HCT116 (cell line): ENCODE measurements at regions not wholly inside any gene's neighbourhood (a gene's known extent, or its start where the extent isn't known, plus 50 kb on each side); places are given as distances from the start of the nearest gene placed in this dataset.

ENCODE experiments used
- ATAC-seq: fragments of 200-7000 bp; cut with Tn5 transposase; 2 replicates; pipeline ENCODE4 v1.9.1; 2020; ENCODE audit warnings: mild to moderate bottlenecking, moderate library complexity
- BruUV-seq: library from RNA; stranded (reverse); fragments of 400-500 nt; replicated peaks from 2 replicates; lab custom pipeline; 2021; lab: Mats Ljungman, UMichigan
- CTCF ChIA-PET: fragments of 300-600 bp; sonication (Branson Sonifier 250); formaldehyde crosslinking; loops from one replicate; lab custom pipeline; 2021; ENCODE audit warnings: antibody characterized with exemption; lab: Charles Lee
- POLR2A ChIA-PET: fragments of 300-600, 350-600 bp; sonication (Branson Sonifier 250); formaldehyde crosslinking; loops from one replicate; lab custom pipeline; 2021; ENCODE audit warnings: antibody characterized with exemption; lab: Charles Lee
- RAD21 ChIA-PET, 2 experiments: fragments of 300-600 bp; sonication (Branson Sonifier 250); formaldehyde crosslinking; loops; one replicate each; lab custom pipeline; 2023; ENCODE audit warnings: low total read pairs in 2 of 2; ENCODE audit not compliant: uncharacterized antibody in 2 of 2, unreplicated experiment in 2 of 2, low non-redundant PET in 1 of 2; lab: Charles Lee
- DNase-seq: peaks from one replicate; pipeline ENCODE4 v3.0.0-alpha.2; 2010; ENCODE audit warnings: low read depth, low spot score
- H2AFZ ChIP-seq: fragments of 200-600 bp; shearing (Covaris generic), sonication (generic); 2 replicates; pipeline ENCODE4 v1.6.1; 2017; ENCODE audit warnings: low read depth, mixed run types, mixed read lengths, antibody characterized with exemption, low read length; ENCODE audit not compliant: poor library complexity, severe bottlenecking
- H3K27ac ChIP-seq: 2 replicates; pipeline ENCODE4 v1.5.1; 2012; ENCODE audit warnings: low read depth, low read length
- H3K27me3 ChIP-seq: fragments of 200-600 bp; sonication (generic); 2 replicates; pipeline ENCODE4 v1.6.1; 2016; ENCODE audit warnings: mixed run types, low read length, mixed read lengths; ENCODE audit not compliant: insufficient read depth
- H3K36me3 ChIP-seq, 2 experiments: fragments of 200-500 bp in 1 of 2; fragments of 200-600 bp in 1 of 2; sonication (Bioruptor generic) in 1 of 2; sonication (generic) in 1 of 2; 2 replicates each; pipeline versions ENCODE4 v1.5.1 to v1.6.1; 2014 to 2016; ENCODE audit warnings: low read length in 2 of 2, inconsistent platforms in 1 of 2, mixed read lengths in 1 of 2, mixed run types in 1 of 2; ENCODE audit not compliant: insufficient read depth in 2 of 2, control insufficient read depth in 1 of 2
- H3K4me1 ChIP-seq, 2 experiments: fragments of 200-600 bp in 1 of 2; sonication (generic) in 1 of 2; 2 replicates each; pipeline versions ENCODE4 v1.5.1 to v1.6.1; 2012 to 2017; ENCODE audit warnings: low read length in 2 of 2, inconsistent platforms in 1 of 2, mild to moderate bottlenecking in 1 of 2, mixed read lengths in 1 of 2, mixed run types in 1 of 2, moderate library complexity in 1 of 2; ENCODE audit not compliant: insufficient read depth in 2 of 2, control insufficient read depth in 1 of 2
- H3K4me2 ChIP-seq: fragments of 200-600 bp; sonication (generic); 2 replicates; pipeline ENCODE4 v1.6.1; 2017; ENCODE audit warnings: mixed run types, low read length, mixed read lengths
- H3K4me3 ChIP-seq, 2 experiments: fragments of 200-600 bp in 1 of 2; sonication (generic) in 1 of 2; replicated peaks in 1 of 2; 2 replicates each; pipeline ENCODE4 v1.5.1; 2011 to 2016; ENCODE audit warnings: low read length in 2 of 2, control low read depth in 1 of 2, low read depth in 1 of 2, mild to moderate bottlenecking in 1 of 2, mixed read lengths in 1 of 2, mixed run types in 1 of 2
- H3K79me2 ChIP-seq: fragments of 200-600 bp; sonication (generic); 2 replicates; pipeline ENCODE4 v1.6.1; 2017; ENCODE audit warnings: mild to moderate bottlenecking, mixed run types, low read length, moderate library complexity, mixed read lengths; ENCODE audit not compliant: insufficient read depth
- H3K9ac ChIP-seq: fragments of 200-600 bp; sonication (generic); 2 replicates; pipeline ENCODE4 v1.6.1; 2016; ENCODE audit warnings: low read length, mixed read lengths
- H3K9me2 ChIP-seq: fragments of 200-600 bp; sonication (generic), shearing (Covaris generic); 2 replicates; pipeline ENCODE4 v1.6.1; 2017; ENCODE audit warnings: mixed run types, mild to moderate bottlenecking, moderate library complexity; ENCODE audit not compliant: insufficient read depth
- H3K9me3 ChIP-seq, 2 experiments: fragments of 200-500 bp in 1 of 2; fragments of 200-600 bp in 1 of 2; sonication (Bioruptor generic) in 1 of 2; sonication (generic) in 1 of 2; 2 replicates each; pipeline ENCODE4 v1.6.1; 2014 to 2017; ENCODE audit warnings: low read length in 2 of 2, mixed read lengths in 2 of 2, inconsistent platforms in 1 of 2, low read depth in 1 of 2, mild to moderate bottlenecking in 1 of 2, mixed run types in 1 of 2, moderate library complexity in 1 of 2; ENCODE audit not compliant: control insufficient read depth in 1 of 2, insufficient read depth in 1 of 2
- H4K20me1 ChIP-seq: fragments of 200-600 bp; sonication (generic), shearing (Covaris generic); 2 replicates; pipeline ENCODE4 v1.6.1; 2017; ENCODE audit warnings: mixed run types, mild to moderate bottlenecking, moderate library complexity; ENCODE audit not compliant: insufficient read depth
- CEBPB ChIP-seq: IDR thresholded peaks from 2 replicates; pipeline ENCODE4 v1.6.1; 2012; ENCODE audit warnings: low read depth
- ELF1 ChIP-seq: IDR thresholded peaks from 2 replicates; pipeline ENCODE4 v1.6.1; 2012; ENCODE audit warnings: low read depth, borderline replicate concordance
- EZH2 ChIP-seq: fragments of 200-600 bp; sonication (generic); IDR thresholded peaks from 2 replicates; pipeline ENCODE4 v1.6.1; 2017; ENCODE audit warnings: antibody characterized with exemption, mixed run types
- EZH2phosphoT487 ChIP-seq: fragments of 200-600 bp; IDR thresholded peaks from 2 replicates; pipeline ENCODE4 v1.6.1; 2018; ENCODE audit warnings: antibody characterized with exemption, borderline replicate concordance
- FOSL1 ChIP-seq: IDR thresholded peaks from 2 replicates; pipeline ENCODE4 v1.6.1; 2012; ENCODE audit warnings: low read depth
- POLR2AphosphoS5 ChIP-seq: IDR thresholded peaks from 2 replicates; pipeline ENCODE4 v1.6.1; 2011; ENCODE audit warnings: mild to moderate bottlenecking, low read depth, low read length, moderate library complexity
- RAD21 ChIP-seq: IDR thresholded peaks from 2 replicates; pipeline ENCODE4 v1.6.1; 2012; ENCODE audit warnings: low read depth, mild to moderate bottlenecking
- SP1 ChIP-seq: IDR thresholded peaks from 2 replicates; pipeline ENCODE4 v1.6.1; 2012; ENCODE audit warnings: low read depth
- SRF ChIP-seq: IDR thresholded peaks from 2 replicates; pipeline ENCODE4 v1.6.1; 2012; ENCODE audit warnings: low read depth
- TCF7L2 ChIP-seq: IDR thresholded peaks from 2 replicates; pipeline ENCODE4 v1.7.0; 2011; ENCODE audit warnings: borderline replicate concordance, inconsistent platforms; ENCODE audit not compliant: insufficient read depth, insufficient read length; ENCODE audit errors: extremely low read depth
- YY1 ChIP-seq: IDR thresholded peaks from 2 replicates; pipeline ENCODE4 v1.6.1; 2011; ENCODE audit warnings: low read length, low read depth, moderate library complexity, mild to moderate bottlenecking; ENCODE audit not compliant: insufficient replicate concordance; ENCODE audit errors: extremely low read depth
- ZFX ChIP-seq: fragments of 450-650 bp; IDR thresholded peaks from 2 replicates; pipeline ENCODE4 v1.6.1; 2017
- intact Hi-C: fragments of 100-400 bp; cut with micrococcal nuclease; formaldehyde crosslinking; loops from 2 replicates; pipeline ENCODE4 v1.10.0; 2022
- TF ChIP-seq, protein P1 (sequence below), 3 experiments: fragments of 200-600 bp in 1 of 3; sonication (generic) in 1 of 3; IDR thresholded peaks in 2 of 3; conservative IDR thresholded peaks in 1 of 3; 2 replicates each; pipeline ENCODE4 v1.5.1; 2012 to 2017; ENCODE audit warnings: low read depth in 2 of 3, low read length in 2 of 3, antibody characterized with exemption in 1 of 3, borderline replicate concordance in 1 of 3, control low read depth in 1 of 3, mild to moderate bottlenecking in 1 of 3, mixed read lengths in 1 of 3, mixed run types in 1 of 3, moderate library complexity in 1 of 3; ENCODE audit not compliant: insufficient read depth in 1 of 3
- TF ChIP-seq, protein P2 (sequence below): IDR thresholded peaks from 2 replicates; pipeline ENCODE4 v1.6.1; 2012; ENCODE audit warnings: low read depth

DNA sequence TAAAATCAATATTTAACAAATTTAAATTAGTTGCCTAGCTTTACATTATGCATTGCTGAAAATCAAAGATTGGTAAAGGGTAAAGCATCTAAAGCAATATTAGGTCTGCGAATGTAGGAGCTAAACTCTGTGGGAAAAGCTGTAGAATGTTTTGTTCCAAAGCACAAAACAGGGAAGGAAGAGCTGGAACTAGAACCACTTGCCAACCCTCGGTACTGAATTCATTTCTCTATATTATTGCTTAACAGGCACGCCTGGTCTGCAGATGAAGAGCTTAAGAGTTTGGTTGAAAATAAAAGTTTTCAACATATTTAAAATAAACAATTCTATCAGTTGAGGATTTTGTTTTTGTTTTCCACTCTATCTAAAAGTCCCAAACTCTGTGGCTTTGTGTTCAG, 1252.8 kb upstream of the SEL1L start:
- BruUV-seq, result no TSS peak
- H3K79me2 ChIP-seq, result no peaks in the 10 kb centered on the region
- ChIA-PET POLR2A (no interaction called here), CTCF (no interaction called here), RAD21 (no interaction called here)
- H3K4me3 ChIP-seq, result no peak overlapping the region
- no peak overlapping the region for H3K4me2 ChIP-seq
- H3K4me1 ChIP-seq, result no peaks in the 10 kb centered on the region
- no peaks in the 10 kb centered on the region for H3K9me2 ChIP-seq
- H3K36me3 ChIP-seq, result no peaks in the 10 kb centered on the region
- no peak overlapping the region for H3K9ac ChIP-seq
- intact Hi-C loops, result no loop called here
- H3K9me3 ChIP-seq, result peaks cover 0 to 25% of the 10 kb centered on the region in 2 experiments; a peak in 2 of 4 replicates
- H4K20me1 ChIP-seq, result no peaks in the 10 kb centered on the region
- H3K27ac ChIP-seq, result no peak overlapping the region
- ATAC-seq (no peak), DNase-seq (no peak)
- TF ChIP-seq ELF1 (no peak), TCF7L2 (no peak), SP1 (no peak), SRF (no peak), RAD21 (no peak), CEBPB (no peak), POLR2AphosphoS5 (no peak), ZFX (no peak), EZH2phosphoT487 (no peak), FOSL1 (no peak), YY1 (no peak), EZH2 (no peak)
- TF ChIP-seq, protein P1, sequence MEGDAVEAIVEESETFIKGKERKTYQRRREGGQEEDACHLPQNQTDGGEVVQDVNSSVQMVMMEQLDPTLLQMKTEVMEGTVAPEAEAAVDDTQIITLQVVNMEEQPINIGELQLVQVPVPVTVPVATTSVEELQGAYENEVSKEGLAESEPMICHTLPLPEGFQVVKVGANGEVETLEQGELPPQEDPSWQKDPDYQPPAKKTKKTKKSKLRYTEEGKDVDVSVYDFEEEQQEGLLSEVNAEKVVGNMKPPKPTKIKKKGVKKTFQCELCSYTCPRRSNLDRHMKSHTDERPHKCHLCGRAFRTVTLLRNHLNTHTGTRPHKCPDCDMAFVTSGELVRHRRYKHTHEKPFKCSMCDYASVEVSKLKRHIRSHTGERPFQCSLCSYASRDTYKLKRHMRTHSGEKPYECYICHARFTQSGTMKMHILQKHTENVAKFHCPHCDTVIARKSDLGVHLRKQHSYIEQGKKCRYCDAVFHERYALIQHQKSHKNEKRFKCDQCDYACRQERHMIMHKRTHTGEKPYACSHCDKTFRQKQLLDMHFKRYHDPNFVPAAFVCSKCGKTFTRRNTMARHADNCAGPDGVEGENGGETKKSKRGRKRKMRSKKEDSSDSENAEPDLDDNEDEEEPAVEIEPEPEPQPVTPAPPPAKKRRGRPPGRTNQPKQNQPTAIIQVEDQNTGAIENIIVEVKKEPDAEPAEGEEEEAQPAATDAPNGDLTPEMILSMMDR (IDR thresholded peaks at IDR 0.05 in 2 of 3, conservative IDR thresholded peaks at IDR 0.05 in 1 of 3; ENCODE audit: borderline replicate concordance in 1 of 3, insufficient read depth in 1 of 3, low read depth in 2 of 3, low read length in 2 of 3), result no peak
- TF ChIP-seq, protein P2, sequence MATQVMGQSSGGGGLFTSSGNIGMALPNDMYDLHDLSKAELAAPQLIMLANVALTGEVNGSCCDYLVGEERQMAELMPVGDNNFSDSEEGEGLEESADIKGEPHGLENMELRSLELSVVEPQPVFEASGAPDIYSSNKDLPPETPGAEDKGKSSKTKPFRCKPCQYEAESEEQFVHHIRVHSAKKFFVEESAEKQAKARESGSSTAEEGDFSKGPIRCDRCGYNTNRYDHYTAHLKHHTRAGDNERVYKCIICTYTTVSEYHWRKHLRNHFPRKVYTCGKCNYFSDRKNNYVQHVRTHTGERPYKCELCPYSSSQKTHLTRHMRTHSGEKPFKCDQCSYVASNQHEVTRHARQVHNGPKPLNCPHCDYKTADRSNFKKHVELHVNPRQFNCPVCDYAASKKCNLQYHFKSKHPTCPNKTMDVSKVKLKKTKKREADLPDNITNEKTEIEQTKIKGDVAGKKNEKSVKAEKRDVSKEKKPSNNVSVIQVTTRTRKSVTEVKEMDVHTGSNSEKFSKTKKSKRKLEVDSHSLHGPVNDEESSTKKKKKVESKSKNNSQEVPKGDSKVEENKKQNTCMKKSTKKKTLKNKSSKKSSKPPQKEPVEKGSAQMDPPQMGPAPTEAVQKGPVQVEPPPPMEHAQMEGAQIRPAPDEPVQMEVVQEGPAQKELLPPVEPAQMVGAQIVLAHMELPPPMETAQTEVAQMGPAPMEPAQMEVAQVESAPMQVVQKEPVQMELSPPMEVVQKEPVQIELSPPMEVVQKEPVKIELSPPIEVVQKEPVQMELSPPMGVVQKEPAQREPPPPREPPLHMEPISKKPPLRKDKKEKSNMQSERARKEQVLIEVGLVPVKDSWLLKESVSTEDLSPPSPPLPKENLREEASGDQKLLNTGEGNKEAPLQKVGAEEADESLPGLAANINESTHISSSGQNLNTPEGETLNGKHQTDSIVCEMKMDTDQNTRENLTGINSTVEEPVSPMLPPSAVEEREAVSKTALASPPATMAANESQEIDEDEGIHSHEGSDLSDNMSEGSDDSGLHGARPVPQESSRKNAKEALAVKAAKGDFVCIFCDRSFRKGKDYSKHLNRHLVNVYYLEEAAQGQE, result no peak
- H2AFZ ChIP-seq, result no peak overlapping the region
- H3K27me3 ChIP-seq, result no peaks in the 10 kb centered on the region
